Vagina (tissue), 2 donors: ENCODE measurements at regions not wholly inside any gene's neighbourhood (a gene's known extent, or its start where the extent isn't known, plus 50 kb on each side); places are given as distances from the start of the nearest gene placed in this dataset.

ENCODE experiments used
- POLR2A ChIP-seq, 2 donors: fragments of 450-650 bp; IDR thresholded peaks; one replicate each; pipeline ENCODE4 v1.6.1; 2017; ENCODE audit warnings: antibody characterized with exemption in 2 of 2, mild to moderate bottlenecking in 2 of 2, moderate library complexity in 2 of 2
- TF ChIP-seq, protein P1 (sequence below), 3 experiments: fragments of 450-650 bp in 2 of 3; fragments of 200-600 bp in 1 of 3; sonication (generic) in 1 of 3; IDR thresholded peaks; one replicate each; pipeline ENCODE4 v1.5.1; 2017 to 2019; ENCODE audit warnings: antibody characterized with exemption in 3 of 3, mild to moderate bottlenecking in 2 of 3, moderate library complexity in 2 of 3

- TF ChIP-seq POLR2A (IDR thresholded peaks at IDR 0.05), result no peak
- TF ChIP-seq, protein P1, sequence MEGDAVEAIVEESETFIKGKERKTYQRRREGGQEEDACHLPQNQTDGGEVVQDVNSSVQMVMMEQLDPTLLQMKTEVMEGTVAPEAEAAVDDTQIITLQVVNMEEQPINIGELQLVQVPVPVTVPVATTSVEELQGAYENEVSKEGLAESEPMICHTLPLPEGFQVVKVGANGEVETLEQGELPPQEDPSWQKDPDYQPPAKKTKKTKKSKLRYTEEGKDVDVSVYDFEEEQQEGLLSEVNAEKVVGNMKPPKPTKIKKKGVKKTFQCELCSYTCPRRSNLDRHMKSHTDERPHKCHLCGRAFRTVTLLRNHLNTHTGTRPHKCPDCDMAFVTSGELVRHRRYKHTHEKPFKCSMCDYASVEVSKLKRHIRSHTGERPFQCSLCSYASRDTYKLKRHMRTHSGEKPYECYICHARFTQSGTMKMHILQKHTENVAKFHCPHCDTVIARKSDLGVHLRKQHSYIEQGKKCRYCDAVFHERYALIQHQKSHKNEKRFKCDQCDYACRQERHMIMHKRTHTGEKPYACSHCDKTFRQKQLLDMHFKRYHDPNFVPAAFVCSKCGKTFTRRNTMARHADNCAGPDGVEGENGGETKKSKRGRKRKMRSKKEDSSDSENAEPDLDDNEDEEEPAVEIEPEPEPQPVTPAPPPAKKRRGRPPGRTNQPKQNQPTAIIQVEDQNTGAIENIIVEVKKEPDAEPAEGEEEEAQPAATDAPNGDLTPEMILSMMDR (IDR thresholded peaks at IDR 0.05), result no peak
Observed at GRCh38 chr6:169156108-169156792, 97.4 kb downstream of the THBS2 start.
